ENCODE measurements at regions not wholly inside any gene's neighbourhood (a gene's known extent, or its start where the extent isn't known, plus 50 kb on each side); places are given as distances from the start of the nearest gene placed in this dataset.

GRCh38 chr2:71974846-71975245 lies 172.8 kb downstream of the CYP26B1 start:
- Histone ChIP-seq H3K9me3 (no peaks in the 10 kb centered on the region), H3K4me3 (no peak overlapping the region), H3K36me3 (no peaks in the 10 kb centered on the region), H3K4me1 (replicated peaks) (no peaks in the 10 kb centered on the region), H3K27ac (no peak overlapping the region), H3K27me3 (replicated peaks; ENCODE audit: insufficient read depth) (no peaks in the 10 kb centered on the region)
- no peak for DNase-seq (ENCODE audit: low spot score)
- TF ChIP-seq POLR2A (IDR thresholded peaks at IDR 0.05) (no peak), POLR2AphosphoS5 (IDR thresholded peaks at IDR 0.05) (no peak), CTCF (IDR thresholded peaks at IDR 0.05) (no peak)
- intact Hi-C loops (cut with DNase I), result no loop called here

GRCh38 chr2:71971493-71971892 lies 176.2 kb downstream of the CYP26B1 start:
- intact Hi-C loops (cut with DNase I), result no loop called here
- WGBS, result 72% methylated on average over 4 of the region's 4 CpGs

GRCh38 chr2:71965530-71965929 lies 182.1 kb downstream of the CYP26B1 start:
- H3K27ac ChIP-seq, result no peak overlapping the region
- intact Hi-C loops (cut with DNase I), result no loop called here
- no peak overlapping the region for H3K4me3 ChIP-seq
- no peaks in the 10 kb centered on the region for H3K27me3 ChIP-seq (replicated peaks; ENCODE audit: insufficient read depth)
- TF ChIP-seq CTCF (IDR thresholded peaks at IDR 0.05), result no peak
- WGBS, result 10% methylated on average over 1 of the region's 1 CpG
- H3K36me3 ChIP-seq, result no peaks in the 10 kb centered on the region
- DNase-seq (ENCODE audit: low spot score), result no peak
- H3K4me1 ChIP-seq (replicated peaks), result no peaks in the 10 kb centered on the region
- no peaks in the 10 kb centered on the region for H3K9me3 ChIP-seq

More at GRCh38 chr2:71971493-71971892, 176.2 kb downstream of the CYP26B1 start:
- Histone ChIP-seq H3K4me1 (replicated peaks) (no peaks in the 10 kb centered on the region), H3K36me3 (no peaks in the 10 kb centered on the region), H3K27me3 (replicated peaks; ENCODE audit: insufficient read depth) (no peaks in the 10 kb centered on the region), H3K4me3 (no peak overlapping the region), H3K27ac (no peak overlapping the region), H3K9me3 (no peaks in the 10 kb centered on the region)
- DNase-seq (ENCODE audit: low spot score), result no peak
- TF ChIP-seq CTCF (IDR thresholded peaks at IDR 0.05) (no peak), POLR2A (IDR thresholded peaks at IDR 0.05) (no peak), POLR2AphosphoS5 (IDR thresholded peaks at IDR 0.05) (no peak)

- Histone ChIP-seq H3K4me3 (no peak overlapping the region), H3K9me3 (no peaks in the 10 kb centered on the region), H3K4me1 (replicated peaks) (no peaks in the 10 kb centered on the region), H3K27ac (no peak overlapping the region), H3K36me3 (no peaks in the 10 kb centered on the region), H3K27me3 (replicated peaks; ENCODE audit: insufficient read depth) (no peaks in the 10 kb centered on the region)
- TF ChIP-seq POLR2A (IDR thresholded peaks at IDR 0.05) (no peak), POLR2AphosphoS5 (IDR thresholded peaks at IDR 0.05) (no peak), CTCF (IDR thresholded peaks at IDR 0.05) (no peak)
- WGBS, result 48% methylated on average over 10 of the region's 10 CpGs
- intact Hi-C loops (cut with DNase I), result no loop called here
- DNase-seq (ENCODE audit: low spot score), result no peak
Measured at GRCh38 chr2:71962911-71963694, 184.6 kb downstream of the CYP26B1 start.

- intact Hi-C loops (cut with DNase I), result no loop called here
- no peak for TF ChIP-seq CTCF (IDR thresholded peaks at IDR 0.05)
- TF ChIP-seq POLR2A (IDR thresholded peaks at IDR 0.05), result no peak
- no peak for TF ChIP-seq POLR2AphosphoS5 (IDR thresholded peaks at IDR 0.05)
- Histone ChIP-seq H3K27me3 (replicated peaks; ENCODE audit: insufficient read depth) (no peaks in the 10 kb centered on the region), H3K36me3 (no peaks in the 10 kb centered on the region), H3K27ac (no peak overlapping the region), H3K4me1 (replicated peaks) (no peaks in the 10 kb centered on the region), H3K9me3 (no peaks in the 10 kb centered on the region), H3K4me3 (no peak overlapping the region)
- 84% methylated on average over 3 of the region's 3 CpGs for WGBS
- DNase-seq (ENCODE audit: low spot score), result no peak
Measured at GRCh38 chr2:71962350-71962749, 185.3 kb downstream of the CYP26B1 start.

Measured in prostate gland (tissue), 2 donors.